GM18508 (cell line): ENCODE measurements at regions not wholly inside any gene's neighbourhood (a gene's known extent, or its start where the extent isn't known, plus 50 kb on each side); places are given as distances from the start of the nearest gene placed in this dataset.

Experiments
- ATAC-seq: cut with Tn5 transposase; IDR thresholded peaks from one replicate; pipeline ENCODE4 v1.9.1; 2021; ENCODE audit warnings: moderate number of reproducible peaks; ENCODE audit not compliant: insufficient read depth, unreplicated experiment

GRCh38 chr9:134243778-134244467 is 79.6 kb upstream of the RNU6ATAC start:
- no peak for ATAC-seq

GRCh38 chr9:134245179-134245578 is 80.8 kb upstream of the RNU6ATAC start:
- no peak for ATAC-seq

- no peak for ATAC-seq
Observed at GRCh38 chr9:134247918-134248631, 78.2 kb upstream of the RXRA start.

GRCh38 chr9:134251296-134252069 is 74.8 kb upstream of the RXRA start:
- no peak for ATAC-seq

GRCh38 chr9:134252084-134252830 is 74.0 kb upstream of the RXRA start:
- ATAC-seq: no peak

- ATAC-seq: no peak
Observed at GRCh38 chr9:134253606-134254205, 72.5 kb upstream of the RXRA start.

GRCh38 chr9:134258332-134258731 is 67.9 kb upstream of the RXRA start:
- ATAC-seq: no peak

GRCh38 chr9:134258828-134259546 is 67.3 kb upstream of the RXRA start:
- no peak for ATAC-seq

GRCh38 chr9:134259708-134260107 is 66.5 kb upstream of the RXRA start:
- ATAC-seq: no peak

GRCh38 chr9:134260801-134261200 is 65.5 kb upstream of the RXRA start:
- no peak for ATAC-seq

GRCh38 chr9:134262035-134262434 is 64.2 kb upstream of the RXRA start:
- ATAC-seq: no peak

- no peak for ATAC-seq
Observed at GRCh38 chr9:134263596-134263995, 62.7 kb upstream of the RXRA start.

- no peak for ATAC-seq
Observed at GRCh38 chr9:134264169-134264568, 62.1 kb upstream of the RXRA start.

GRCh38 chr9:134265078-134265477 is 61.2 kb upstream of the RXRA start:
- no peak for ATAC-seq

- no peak for ATAC-seq
Observed at GRCh38 chr9:134266418-134266817, 59.8 kb upstream of the RXRA start.

GRCh38 chr9:134267305-134267880 is 58.9 kb upstream of the RXRA start:
- ATAC-seq: no peak

GRCh38 chr9:134267881-134268724 is 58.2 kb upstream of the RXRA start:
- peak; percentile 52 for ATAC-seq

- no peak for ATAC-seq
Observed at GRCh38 chr9:134268747-134269146, 57.5 kb upstream of the RXRA start.
